ENCODE measurements at regions not wholly inside any gene's neighbourhood (a gene's known extent, or its start where the extent isn't known, plus 50 kb on each side); places are given as distances from the start of the nearest gene placed in this dataset.
A peak's percentile ranks its signal among the peaks of the same experiment; 100 is the strongest.

DNA sequence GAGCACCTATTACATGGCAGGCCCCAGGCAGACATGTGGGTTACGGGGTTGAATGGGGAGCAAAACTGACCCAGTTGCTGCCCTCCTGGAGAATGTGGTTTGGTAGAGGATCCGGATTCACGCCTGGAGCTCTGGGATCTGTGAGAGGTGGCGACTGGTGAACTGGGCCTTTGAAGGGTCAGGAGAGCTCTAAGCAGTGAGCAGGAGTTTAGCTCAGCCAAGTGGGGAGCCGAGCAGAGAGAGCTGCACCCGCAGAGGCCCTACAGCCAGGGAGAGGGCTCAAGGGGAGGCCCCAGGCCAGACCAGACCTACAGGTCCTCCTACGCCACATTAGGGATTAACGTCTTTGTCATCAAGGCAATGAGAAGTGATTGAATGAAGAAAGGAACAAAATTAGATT, 179.8 kb upstream of the TLE3 start:
- FAIRE-seq (no peak), DNase-seq (ENCODE audit: insufficient read length, low spot score) (no peak)
- no peak for TF ChIP-seq POLR2AphosphoS5 (IDR thresholded peaks at IDR 0.05; ENCODE audit: low read depth, low read length)
- no peak for TF ChIP-seq PAX5 (IDR thresholded peaks at IDR 0.05; ENCODE audit: insufficient read depth, low read length, severe bottlenecking)
- TF ChIP-seq POLR2A (IDR thresholded peaks at IDR 0.05; ENCODE audit: low read depth, low read length): no peak

DNA sequence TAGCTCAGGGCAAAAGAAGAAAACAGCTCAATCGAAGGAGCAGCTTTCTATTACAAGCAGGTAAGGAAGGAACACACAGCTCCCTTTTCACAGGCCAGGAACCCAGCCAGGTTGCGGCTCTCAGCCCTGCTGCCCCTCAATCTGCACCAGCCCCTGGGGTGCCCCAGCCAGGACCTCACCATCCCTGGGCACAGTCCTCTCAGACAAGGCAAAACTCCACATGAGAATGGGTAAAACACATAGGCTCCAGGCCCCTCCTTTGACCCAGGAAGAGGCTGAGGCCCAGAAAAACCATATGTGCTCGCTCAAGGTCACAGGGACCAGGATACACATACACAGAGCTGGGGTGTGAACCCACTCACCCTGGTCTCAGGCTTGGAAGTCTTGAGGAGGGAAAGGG, 178.7 kb upstream of the TLE3 start:
- DNase-seq (ENCODE audit: insufficient read length, low spot score) (no peak), FAIRE-seq (no peak)
- TF ChIP-seq POLR2AphosphoS5 (IDR thresholded peaks at IDR 0.05; ENCODE audit: low read depth, low read length) (no peak), POU2F2 (IDR thresholded peaks at IDR 0.05; ENCODE audit: low read depth, low read length) (no peak), SPI1 (IDR thresholded peaks at IDR 0.05; ENCODE audit: low read depth, low read length) (no peak)

DNA sequence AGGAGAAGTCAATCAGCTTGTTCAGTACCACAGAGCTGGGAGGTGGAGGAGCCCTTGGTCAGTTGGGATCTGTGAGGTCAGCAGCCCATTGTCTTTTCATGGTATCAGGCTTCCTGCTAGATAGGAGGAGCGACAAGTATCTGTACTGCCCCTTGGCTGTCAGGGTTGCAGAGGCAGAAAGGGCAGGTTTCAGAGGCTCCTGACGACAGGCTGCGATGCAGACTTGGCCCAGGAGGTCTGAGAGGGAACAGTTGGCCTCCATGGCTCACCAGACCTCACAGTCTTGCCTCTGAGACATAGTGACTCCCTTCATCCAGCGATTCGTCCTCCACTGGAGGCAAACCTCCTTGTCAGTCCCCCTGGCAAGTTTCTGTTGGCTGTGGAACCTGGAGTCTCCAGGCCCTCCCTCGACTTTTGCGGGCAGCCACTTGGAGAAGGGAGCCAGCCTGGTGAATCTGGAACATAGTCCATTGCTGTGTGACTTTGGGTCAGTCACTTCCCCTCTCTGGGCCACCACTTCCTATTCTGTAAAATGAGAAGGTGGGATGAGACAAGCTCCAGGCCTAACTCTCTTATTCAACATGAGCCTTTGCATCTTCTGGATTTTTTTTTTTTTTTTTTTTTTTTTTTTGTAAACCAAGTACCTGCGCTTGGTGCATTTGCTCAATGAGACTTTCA, 177.9 kb upstream of the TLE3 start:
- no peak for FAIRE-seq
- DNase-seq (ENCODE audit: insufficient read length, low spot score): no peak
- no peak for TF ChIP-seq PAX5 (IDR thresholded peaks at IDR 0.05; ENCODE audit: insufficient read depth, low read length, severe bottlenecking)
- TF ChIP-seq SPI1 (IDR thresholded peaks at IDR 0.05; ENCODE audit: low read depth, low read length): no peak
- TF ChIP-seq TAF1 (IDR thresholded peaks at IDR 0.05; ENCODE audit: low read depth, low read length): no peak
- TF ChIP-seq POU2F2 (IDR thresholded peaks at IDR 0.05; ENCODE audit: low read depth, low read length): no peak
- TF ChIP-seq POLR2AphosphoS5 (IDR thresholded peaks at IDR 0.05; ENCODE audit: low read depth, low read length): no peak
- TF ChIP-seq POLR2A (IDR thresholded peaks at IDR 0.05; ENCODE audit: low read depth, low read length): no peak

DNA sequence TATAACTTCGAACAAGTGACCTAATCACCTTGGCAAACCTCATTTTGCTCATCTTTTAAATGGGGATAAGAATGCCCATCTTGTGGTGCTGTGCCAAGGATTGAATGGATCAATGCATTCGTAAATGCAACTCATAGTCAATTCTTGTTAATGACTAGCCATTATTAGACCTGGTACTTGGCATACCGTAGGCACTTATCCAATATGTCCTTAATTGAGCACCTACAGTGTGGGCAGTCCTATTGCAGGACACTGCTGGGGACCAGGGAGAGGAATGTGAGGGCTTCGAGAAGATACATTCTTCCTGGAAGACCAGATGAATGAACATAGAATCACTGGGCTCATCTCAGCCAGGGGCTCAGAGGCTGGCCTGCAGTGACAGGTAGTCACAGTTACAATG, 177.2 kb upstream of the TLE3 start:
- FAIRE-seq (no peak), DNase-seq (ENCODE audit: insufficient read length, low spot score) (no peak)
- TF ChIP-seq TAF1 (IDR thresholded peaks at IDR 0.05; ENCODE audit: low read depth, low read length) (no peak), POLR2A (IDR thresholded peaks at IDR 0.05; ENCODE audit: low read depth, low read length) (no peak), POU2F2 (IDR thresholded peaks at IDR 0.05; ENCODE audit: low read depth, low read length) (no peak), PAX5 (IDR thresholded peaks at IDR 0.05; ENCODE audit: insufficient read depth, low read length, severe bottlenecking) (no peak), SPI1 (IDR thresholded peaks at IDR 0.05; ENCODE audit: low read depth, low read length) (no peak), POLR2AphosphoS5 (IDR thresholded peaks at IDR 0.05; ENCODE audit: low read depth, low read length) (no peak)

DNA sequence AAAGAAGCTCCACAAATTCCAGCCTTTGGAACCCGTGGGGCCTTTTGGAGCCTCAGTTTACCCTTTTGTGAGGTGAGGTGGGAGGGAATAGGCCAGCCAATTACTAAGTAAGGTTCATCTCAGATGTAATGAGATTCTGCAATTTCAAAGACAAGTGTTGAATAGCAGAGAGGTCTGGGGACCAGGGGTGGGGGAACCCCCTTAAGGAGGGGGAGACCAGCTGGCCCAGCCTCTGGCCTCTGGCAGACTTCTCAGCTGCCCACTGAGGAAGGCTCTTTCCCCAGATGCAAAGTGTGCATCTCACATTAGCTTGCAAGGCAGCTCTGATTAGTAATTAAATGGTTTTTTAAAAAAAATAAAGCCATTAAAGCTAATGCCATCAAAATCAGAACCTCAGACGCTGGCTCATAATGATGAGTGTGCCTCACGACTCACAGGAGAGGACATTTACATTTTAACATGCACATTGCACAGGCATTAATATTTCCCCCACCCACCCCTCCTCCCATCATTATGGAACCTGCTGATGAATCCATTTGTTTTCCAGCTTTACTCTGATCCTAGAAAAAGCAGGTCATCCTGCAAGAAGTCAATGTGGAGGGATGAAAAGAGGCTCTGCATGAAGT, 176.7 kb upstream of the TLE3 start:
- TF ChIP-seq POLR2AphosphoS5 (IDR thresholded peaks at IDR 0.05; ENCODE audit: low read depth, low read length) (no peak), SPI1 (IDR thresholded peaks at IDR 0.05; ENCODE audit: low read depth, low read length) (no peak), TAF1 (IDR thresholded peaks at IDR 0.05; ENCODE audit: low read depth, low read length) (no peak), PAX5 (IDR thresholded peaks at IDR 0.05; ENCODE audit: insufficient read depth, low read length, severe bottlenecking) (no peak), POU2F2 (IDR thresholded peaks at IDR 0.05; ENCODE audit: low read depth, low read length) (no peak), POLR2A (IDR thresholded peaks at IDR 0.05; ENCODE audit: low read depth, low read length) (no peak)
- FAIRE-seq: no peak
- no peak for DNase-seq (ENCODE audit: insufficient read length, low spot score)

DNA sequence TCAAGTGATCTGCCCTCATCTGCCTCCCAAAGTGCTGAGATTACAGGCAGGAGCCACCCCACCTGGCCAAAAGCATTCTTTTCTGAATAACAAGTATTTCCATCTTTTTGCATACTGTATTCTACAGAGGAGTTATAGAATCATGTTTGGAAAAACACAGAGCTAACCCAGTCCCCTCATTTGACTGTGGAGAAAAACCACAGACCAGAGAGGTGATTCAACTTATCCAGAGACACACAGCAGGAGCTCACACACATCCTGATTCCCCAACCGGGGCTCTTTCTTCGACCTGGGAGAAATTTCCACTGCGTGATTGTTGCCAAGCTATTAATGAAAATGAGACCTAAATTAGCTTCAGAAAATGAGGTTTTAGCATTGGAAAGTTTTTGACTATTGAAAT, 176.1 kb upstream of the TLE3 start:
- no peak for FAIRE-seq
- TF ChIP-seq POLR2AphosphoS5 (IDR thresholded peaks at IDR 0.05; ENCODE audit: low read depth, low read length) (no peak), POLR2A (IDR thresholded peaks at IDR 0.05; ENCODE audit: low read depth, low read length) (no peak), SPI1 (IDR thresholded peaks at IDR 0.05; ENCODE audit: low read depth, low read length) (no peak), TAF1 (IDR thresholded peaks at IDR 0.05; ENCODE audit: low read depth, low read length) (no peak), POU2F2 (IDR thresholded peaks at IDR 0.05; ENCODE audit: low read depth, low read length) (no peak), PAX5 (IDR thresholded peaks at IDR 0.05; ENCODE audit: insufficient read depth, low read length, severe bottlenecking) (no peak)

DNA sequence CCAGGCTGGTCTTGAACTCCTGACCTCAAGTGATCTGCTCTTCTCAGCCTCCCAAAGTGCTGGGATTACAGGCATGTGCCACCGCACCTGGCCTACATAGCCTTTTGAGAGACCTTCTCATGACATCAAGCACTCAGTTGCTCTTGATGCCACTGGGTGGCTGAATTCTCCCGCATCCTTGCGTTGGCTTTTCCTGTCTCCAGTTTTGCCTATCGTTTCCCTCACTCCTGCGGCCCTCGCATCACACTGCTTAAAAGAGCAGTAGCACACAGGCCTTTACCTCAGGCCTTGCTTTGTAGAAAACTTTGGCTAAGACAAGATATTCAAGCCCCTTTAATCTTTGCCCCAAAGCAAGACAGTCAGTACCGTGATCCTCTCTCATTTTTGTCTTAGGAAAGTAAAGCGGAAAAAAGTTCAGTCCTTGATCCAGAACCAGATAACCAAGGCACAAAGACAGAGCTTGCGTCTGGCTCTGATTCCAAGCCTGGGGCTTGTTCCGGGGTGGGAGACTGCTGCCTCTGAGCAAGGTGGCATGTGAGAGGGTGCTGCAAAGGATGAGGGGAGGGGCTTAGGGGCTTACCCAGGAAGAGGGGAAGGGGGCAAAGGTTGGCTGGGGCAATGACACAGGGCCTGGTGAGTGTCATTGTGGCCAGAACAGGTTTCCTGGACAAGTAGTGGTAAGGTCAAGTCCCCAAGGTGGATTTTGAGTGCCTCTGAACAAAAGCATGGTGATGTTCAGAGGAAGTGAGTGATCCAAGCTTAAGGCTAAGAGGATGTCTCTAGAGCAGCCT, 175.0 kb upstream of the TLE3 start:
- FAIRE-seq: no peak
- no peak for TF ChIP-seq SPI1 (IDR thresholded peaks at IDR 0.05; ENCODE audit: low read depth, low read length)
- TF ChIP-seq POLR2A (IDR thresholded peaks at IDR 0.05; ENCODE audit: low read depth, low read length): no peak
- no peak for TF ChIP-seq POU2F2 (IDR thresholded peaks at IDR 0.05; ENCODE audit: low read depth, low read length)
- no peak for TF ChIP-seq TAF1 (IDR thresholded peaks at IDR 0.05; ENCODE audit: low read depth, low read length)
- TF ChIP-seq POLR2AphosphoS5 (IDR thresholded peaks at IDR 0.05; ENCODE audit: low read depth, low read length): no peak
- TF ChIP-seq PAX5 (IDR thresholded peaks at IDR 0.05; ENCODE audit: insufficient read depth, low read length, severe bottlenecking): no peak

More for the DNA sequence above, 176.1 kb upstream of the TLE3 start:
- DNase-seq (ENCODE audit: insufficient read length, low spot score): no peak

DNA sequence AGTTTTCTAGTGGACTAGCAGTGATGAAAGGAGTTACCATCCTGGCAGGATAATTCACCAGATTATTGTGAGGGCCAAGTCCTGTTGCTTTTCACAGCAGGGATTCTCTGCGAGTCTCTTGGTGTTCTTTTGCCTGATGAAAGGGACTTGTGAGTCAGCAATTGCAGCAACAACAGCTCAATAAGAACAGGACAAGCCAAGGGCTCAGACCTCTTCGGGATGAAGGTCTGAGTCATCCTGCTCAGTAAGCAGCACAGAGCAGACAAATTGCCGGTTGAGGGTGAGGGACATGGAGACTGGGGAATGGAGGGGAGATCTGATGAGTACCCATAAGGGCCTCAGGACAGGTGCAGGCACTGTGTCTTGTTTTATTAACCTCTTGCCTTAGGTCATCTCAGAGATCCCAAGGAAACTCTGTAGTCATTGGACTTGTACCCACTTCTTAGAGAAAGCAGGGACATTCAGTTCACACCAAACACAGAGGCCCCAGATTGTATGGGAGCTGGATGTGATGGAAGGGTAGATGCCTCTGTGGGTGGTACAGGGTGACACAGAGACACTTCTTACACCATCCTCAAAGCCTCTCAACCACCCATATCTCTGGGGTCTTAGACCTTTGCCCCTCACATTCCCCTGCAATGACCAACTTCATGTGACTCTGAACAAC, 173.8 kb upstream of the TLE3 start:
- FAIRE-seq (peak; percentile 35), DNase-seq (ENCODE audit: insufficient read length, low spot score) (no peak)
- TF ChIP-seq PAX5 (IDR thresholded peaks at IDR 0.05; ENCODE audit: insufficient read depth, low read length, severe bottlenecking) (no peak), TAF1 (IDR thresholded peaks at IDR 0.05; ENCODE audit: low read depth, low read length) (no peak), POLR2AphosphoS5 (IDR thresholded peaks at IDR 0.05; ENCODE audit: low read depth, low read length) (no peak)

More for the DNA sequence above, 175.0 kb upstream of the TLE3 start:
- DNase-seq (ENCODE audit: insufficient read length, low spot score): no peak

DNA sequence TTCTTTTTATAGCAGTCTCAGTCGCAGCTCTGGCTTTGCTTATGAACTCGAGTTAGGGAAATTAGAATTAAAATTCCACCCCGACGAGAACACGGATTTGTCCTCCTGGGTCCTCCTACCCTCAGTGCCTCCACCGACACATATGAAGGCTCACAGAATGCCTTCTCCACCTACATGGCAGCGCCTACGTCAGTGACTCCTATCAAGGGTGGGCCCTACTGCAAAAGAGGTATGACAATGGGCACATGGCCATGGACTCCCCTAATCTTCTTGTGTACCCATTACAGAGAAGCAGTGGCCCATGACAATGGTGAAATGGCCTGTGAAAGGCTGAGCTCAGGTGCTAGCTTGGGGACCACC, 173.0 kb upstream of the TLE3 start:
- FAIRE-seq: no peak
- TF ChIP-seq PAX5 (IDR thresholded peaks at IDR 0.05; ENCODE audit: insufficient read depth, low read length, severe bottlenecking): no peak
- TF ChIP-seq POLR2A (IDR thresholded peaks at IDR 0.05; ENCODE audit: low read depth, low read length): no peak
- no peak for TF ChIP-seq POLR2AphosphoS5 (IDR thresholded peaks at IDR 0.05; ENCODE audit: low read depth, low read length)
- TF ChIP-seq TAF1 (IDR thresholded peaks at IDR 0.05; ENCODE audit: low read depth, low read length): no peak
- TF ChIP-seq SPI1 (IDR thresholded peaks at IDR 0.05; ENCODE audit: low read depth, low read length): no peak
- TF ChIP-seq POU2F2 (IDR thresholded peaks at IDR 0.05; ENCODE audit: low read depth, low read length): no peak
- no peak for DNase-seq (ENCODE audit: insufficient read length, low spot score)

Measured in GM12891 (cell line).